ENCODE measurements at regions not wholly inside any gene's neighbourhood (a gene's known extent, or its start where the extent isn't known, plus 50 kb on each side); places are given as distances from the start of the nearest gene placed in this dataset.
"Not testable (repeated sequence)": the region's sequence is repeated elsewhere in the genome, so short reads cannot be mapped to it uniquely, and the experiment has no call there.

DNA sequence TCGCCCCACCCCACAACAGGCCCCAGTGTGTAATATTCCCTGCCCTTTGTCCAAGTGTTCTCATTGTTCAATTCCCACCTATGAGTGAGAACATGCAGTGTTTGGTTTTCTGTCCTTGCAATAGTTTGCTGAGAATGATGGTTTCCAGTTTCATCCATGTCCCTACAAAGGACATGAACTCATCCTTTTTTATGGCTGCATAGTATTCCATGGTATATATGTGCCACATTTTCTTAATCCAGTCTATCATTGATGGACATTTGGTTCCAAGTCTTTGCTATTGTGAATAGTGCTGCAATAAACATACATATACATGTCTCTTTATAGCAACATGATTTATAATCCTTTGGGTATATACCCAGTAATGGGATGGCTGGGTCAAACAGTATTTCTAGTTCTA, 132.7 kb downstream of the SNX10 start:
- DNase-seq (ENCODE audit: low read depth in 4 of 4, low spot score in 2 of 4) = not testable (repeated sequence)

DNA sequence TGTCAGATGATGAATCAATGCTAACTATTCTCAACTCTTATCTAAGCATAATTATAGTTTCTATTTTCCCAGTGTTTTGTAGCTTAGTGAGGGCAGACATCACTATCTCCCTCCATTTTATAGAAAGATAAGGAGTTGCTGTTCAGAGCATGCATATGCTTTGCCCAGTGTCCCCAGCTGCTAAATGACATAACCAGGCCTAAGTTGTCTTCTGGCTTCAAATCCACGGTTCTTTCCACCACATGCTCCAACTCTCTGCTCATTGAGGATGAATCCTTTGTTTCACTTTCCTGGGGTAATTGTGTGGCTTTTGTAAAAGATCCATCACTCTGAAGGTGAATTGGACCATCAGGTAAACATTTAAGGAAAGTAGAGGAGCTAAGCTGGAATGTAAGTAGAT, 134.0 kb downstream of the SNX10 start:
- no peak for DNase-seq (ENCODE audit: low read depth in 4 of 4, low spot score in 2 of 4)

DNA sequence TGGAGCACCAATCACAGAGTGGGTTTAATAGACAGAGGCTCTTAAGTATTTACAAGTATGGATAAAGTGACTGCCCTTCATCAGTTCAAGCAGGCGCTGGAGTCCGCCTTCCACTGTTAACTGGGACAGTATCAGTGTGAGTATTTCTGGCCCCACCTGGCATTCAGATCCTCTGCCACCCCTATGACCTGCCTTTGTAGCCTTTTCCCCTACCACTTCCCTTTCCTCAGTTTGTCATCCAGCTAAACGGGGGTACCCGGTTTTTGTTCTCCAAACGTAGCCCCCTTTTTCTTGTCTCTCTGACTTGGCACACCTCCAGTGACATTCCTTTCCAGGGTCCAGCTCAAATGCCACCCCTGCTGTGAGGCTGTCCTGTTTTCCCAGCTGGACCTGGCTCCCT, 134.4 kb downstream of the SNX10 start:
- DNase-seq (ENCODE audit: low read depth in 4 of 4, low spot score in 2 of 4) = no peak

DNA sequence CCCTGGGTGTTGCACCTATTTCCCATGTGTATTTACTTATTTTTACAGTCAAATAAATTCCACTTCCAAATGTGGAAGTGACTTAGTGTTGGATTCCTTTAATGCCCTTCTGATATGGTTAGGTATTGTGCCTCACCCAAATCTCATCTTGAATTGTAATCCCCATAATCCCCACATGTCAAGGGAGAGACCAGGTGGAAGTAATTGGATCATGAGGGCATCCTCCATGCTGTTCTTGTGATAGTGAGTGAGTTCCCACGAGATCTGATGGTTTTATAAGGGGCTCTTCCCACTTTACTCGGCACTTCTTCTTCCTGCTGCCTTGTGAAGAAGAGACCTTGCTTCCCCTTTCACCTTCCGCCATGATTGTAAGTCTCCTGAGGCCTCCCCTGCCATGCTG, 136.9 kb downstream of the SNX10 start:
- DNase-seq (ENCODE audit: low read depth in 4 of 4, low spot score in 2 of 4) = no peak

DNA sequence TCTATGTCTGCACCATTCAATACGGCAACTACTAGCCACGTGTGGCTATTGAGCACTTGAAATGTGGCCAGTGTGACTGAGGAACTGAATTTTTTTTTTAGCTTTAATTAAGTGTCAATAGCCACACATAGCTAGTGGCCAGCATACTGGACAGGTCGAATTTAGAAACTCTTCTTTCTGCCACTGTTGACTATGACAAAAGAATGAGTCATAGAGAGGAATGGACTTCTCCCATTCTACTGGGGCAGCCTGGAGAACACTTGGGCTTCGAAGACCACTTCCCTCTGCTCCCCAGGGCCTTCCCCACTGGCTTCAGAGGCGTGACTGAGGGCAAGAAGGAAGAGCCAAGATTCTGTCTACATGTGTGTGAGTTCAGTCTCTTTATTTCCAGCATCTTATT, 137.5 kb downstream of the SNX10 start:
- DNase-seq (ENCODE audit: low read depth in 4 of 4, low spot score in 2 of 4) = no peak

DNA sequence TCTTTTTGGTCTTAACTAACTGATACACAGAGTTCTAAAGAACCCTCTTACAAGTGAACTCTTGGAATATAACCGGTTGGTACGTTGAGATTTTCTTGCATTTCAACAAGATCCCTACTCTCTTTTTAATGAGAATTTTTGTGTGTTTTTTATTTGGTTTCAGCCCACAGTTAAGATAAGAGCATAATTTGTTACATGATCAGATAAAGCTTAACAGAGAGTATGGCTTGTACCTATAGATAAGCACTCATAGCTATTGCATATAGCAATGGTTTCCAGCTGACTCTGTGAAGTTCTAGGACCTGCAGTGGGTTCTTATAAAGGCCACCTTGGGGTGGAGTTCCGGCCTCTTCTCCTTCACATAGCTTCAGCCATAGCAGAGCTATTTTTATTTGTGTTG, 143.3 kb downstream of the SNX10 start:
- DNase-seq (ENCODE audit: low read depth in 4 of 4, low spot score in 2 of 4) = no peak

DNA sequence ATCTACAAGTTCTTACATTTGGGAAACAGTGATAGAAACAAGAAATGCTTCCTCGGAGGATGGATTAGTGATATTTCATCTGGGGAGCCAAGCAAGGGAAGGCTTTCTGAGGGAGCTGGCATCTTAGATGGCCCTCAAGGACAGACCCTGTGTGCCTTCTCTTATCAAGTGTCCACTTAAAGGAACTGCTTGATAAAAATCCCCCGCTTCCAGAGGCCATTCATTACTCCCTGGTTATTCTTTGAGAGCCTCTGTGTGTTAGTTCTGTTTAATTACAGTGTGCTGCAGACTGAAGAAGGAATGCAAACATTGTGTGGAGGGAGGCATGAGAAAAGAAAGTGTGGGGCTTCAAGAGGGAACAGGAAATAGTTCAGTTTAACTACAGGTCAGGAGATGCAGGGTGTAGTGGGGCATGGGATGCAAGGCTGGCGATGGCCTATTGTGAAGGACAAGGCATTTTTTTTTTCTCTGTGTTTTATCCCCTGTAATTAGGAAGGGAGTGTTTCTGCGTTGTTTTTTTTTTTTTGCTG, 145.4 kb downstream of the SNX10 start:
- no peak for DNase-seq (ENCODE audit: low read depth in 4 of 4, low spot score in 2 of 4)

DNA sequence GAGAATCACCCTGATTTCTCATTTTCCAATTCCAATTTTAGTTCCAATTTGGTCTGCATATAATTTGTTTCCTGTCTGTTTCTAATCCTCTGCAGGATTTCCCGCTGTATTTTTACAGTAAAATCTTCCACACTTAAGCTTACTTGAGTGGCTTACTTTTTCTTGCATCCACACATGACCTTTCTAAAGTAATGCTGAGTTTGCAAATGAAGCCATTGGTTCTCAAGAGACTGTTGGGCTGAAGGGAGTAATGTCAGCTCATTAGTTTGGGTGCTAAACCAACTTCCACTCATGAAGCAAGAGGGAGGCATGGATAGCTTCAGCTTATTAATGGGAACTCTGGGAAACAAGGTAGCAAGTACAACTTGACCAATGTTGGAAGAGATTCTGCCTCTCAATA, 146.4 kb downstream of the SNX10 start:
- no peak for DNase-seq (ENCODE audit: low read depth in 4 of 4, low spot score in 2 of 4)

DNA sequence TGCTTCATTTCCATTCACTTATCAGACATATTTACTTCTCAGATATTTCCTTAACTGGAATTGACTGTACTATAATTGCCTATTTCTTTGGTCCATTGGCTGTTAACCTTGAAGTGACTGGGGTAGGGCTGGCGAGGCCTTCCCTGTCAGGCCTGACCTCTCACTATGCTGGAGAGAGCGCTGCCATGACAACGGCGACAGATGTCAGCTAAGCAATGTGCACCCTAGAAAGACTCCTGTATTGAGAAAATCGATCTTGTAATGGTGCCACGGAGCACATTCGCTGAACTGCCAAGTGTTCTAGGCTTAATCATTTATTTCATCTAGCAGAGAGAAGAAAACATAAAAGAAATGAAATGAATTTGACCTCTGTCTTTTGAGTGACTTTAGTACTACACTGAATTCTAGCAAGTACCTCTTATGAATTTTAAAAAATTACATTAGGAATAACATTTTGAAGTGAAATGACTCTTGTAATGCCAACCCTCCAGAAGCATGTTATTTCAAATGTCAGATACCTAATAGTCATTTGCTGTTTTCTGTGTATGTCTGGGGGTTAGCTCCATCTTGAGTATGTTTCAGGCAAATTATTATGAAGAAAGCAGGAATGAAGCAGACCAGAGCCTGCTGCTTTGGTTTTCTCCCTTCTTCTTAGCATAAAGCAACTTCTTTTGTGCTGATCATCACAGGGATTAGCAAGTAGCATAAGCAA, 148.0 kb downstream of the SNX10 start:
- no peak for DNase-seq (ENCODE audit: low read depth in 4 of 4, low spot score in 2 of 4)

DNA sequence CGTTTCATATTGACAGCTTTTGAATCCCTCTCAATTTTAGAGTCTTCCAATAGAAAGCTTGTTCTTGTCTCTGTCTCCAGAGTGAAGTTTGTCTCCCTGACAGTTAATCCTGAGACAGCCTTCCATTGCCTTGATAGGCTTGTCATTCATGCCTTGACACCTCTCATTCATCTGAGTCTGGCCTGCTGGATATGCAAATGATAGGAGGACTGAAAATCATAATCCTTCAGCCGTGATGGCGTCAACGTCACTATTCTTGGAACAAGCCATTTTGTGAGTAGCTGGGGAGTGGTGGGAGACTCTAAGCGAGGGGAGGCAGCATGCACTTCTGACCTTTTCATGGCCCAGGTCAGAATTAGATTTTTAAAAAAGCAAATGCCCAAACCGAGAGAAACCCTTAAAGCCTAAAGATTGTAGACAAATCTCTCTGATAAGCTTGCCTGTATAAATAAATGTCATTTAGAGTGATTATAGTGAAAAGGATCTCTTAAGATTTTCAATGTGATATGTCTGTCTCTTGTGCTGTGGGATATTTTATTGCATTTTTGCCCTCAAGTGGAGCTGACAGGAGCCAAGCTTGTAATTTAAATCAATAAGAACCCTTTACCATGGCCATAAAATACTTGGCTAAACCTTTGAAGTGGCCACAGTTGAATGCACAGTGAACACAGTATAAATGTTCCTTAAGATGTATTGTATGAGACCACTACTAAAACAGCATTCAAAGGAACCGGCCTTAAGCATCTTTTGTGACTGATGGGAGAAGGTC, 148.8 kb downstream of the SNX10 start:
- DNase-seq (ENCODE audit: low read depth in 4 of 4, low spot score in 2 of 4) = no peak

DNA sequence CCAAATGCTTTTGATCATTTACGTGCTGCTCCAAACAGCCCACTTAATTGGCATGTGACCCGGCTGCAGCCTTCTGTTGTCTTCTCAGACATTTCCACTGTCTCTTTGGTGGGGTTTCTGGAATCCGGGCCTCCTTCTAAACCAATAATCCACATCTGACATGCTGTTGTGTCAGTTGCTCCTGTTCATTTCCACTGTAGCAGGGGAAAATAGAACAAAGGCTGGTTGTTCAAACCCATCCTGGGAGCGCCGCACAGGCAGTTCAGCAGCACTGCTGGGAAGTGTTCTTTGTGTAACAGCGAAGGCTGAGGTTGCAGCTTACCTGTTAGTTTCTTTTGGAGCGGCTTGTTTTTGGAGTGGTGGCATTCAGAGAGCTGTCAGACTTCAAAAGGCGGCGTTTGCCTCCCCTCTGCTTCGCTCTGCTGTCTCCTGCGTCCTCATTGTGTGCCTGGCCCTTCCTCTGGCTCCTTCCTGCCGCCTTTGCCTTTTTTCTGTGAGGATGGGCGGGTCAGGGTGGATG, 149.4 kb downstream of the SNX10 start:
- DNase-seq (ENCODE audit: low read depth in 4 of 4, low spot score in 2 of 4) = no peak

DNA sequence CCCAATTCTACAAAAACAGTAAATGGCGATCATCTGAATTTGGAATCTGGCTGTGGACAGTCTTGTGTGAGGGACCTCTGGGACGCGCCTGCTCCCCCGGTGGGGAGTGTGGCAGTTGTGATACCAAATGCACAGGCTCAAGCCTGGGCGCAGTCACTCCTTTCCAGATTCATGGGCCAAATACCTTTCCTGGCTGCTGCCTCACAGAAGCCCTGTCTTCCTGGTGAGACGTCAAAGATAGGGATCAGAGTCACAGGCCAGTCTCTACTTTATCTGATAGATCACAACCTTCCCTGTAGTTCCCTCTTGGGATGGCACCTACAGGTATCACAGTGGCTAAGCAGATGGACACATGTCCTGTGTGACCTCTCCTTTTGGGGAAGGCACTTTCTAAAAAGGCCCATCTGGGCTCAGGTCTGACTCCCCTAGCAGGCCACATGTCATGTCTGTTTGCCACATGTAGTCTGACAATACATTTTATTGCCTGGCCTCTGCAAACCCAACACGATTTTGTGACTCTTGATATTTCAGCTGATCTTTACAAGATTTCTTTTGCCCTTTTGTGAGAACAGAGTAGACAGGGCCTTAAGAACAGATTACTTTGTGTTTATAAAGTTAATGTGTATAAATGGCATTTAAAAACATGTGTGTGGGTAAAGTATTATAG, 150.1 kb downstream of the SNX10 start:
- no peak for DNase-seq (ENCODE audit: low read depth in 4 of 4, low spot score in 2 of 4)

DNA sequence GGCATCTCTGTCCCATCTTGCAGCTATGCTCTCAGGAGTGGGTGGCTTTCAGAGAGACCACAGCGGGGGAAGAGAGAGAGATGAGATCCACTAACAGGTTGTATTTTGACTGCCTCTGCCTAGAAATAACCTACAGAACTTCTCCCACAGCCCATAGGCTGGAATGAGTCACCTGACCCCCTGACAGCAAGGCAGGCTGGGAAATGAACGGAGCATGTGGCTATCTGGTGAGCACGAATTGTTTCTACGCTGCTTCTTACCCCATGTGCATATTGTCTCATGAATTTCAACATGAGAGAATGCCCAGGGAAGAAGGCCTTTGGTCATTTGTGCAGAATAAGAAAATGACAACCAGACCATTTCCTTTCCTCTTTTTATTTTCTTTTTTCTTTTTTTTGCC, 151.3 kb downstream of the SNX10 start:
- no peak for DNase-seq (ENCODE audit: low read depth in 4 of 4, low spot score in 2 of 4)

DNA sequence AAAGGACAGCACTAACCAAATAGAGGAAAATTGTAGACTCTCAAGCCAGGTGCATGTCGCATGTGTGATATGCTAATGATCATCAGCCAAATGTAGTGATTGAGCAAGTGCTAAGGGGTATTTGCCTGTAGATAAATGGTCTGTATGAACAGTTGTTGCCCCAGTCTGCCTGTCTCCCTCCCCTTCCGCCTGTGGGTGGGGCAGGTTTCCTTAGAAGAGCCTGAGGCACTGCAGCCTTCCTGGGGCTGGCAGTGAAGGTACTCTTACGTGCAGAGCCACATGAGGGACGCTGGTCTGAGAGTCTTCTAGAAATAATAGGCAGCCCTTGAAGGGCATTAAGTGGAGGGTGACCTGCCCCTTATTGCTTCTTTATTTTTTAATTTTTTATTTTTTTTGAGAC, 152.1 kb downstream of the SNX10 start:
- no peak for DNase-seq (ENCODE audit: low read depth in 4 of 4, low spot score in 2 of 4)

DNA sequence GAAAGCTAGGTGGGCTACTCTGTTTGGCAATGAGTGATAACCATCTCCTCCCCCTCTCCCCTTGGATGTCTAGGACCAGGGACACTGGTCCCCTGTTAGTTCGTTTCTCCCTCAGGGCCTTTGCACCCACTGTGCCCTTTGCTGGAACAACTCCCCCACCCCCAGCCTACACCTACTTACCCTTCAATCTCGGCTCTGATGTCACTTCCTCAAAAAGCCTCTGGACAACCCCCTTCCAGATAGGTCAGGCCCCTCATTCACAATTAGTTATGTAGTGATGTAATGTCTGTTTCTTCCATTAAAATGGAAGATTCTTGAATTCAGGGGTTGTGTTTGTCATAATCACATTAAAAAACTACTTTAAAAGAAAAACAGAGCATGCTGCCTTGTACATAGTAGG, 152.9 kb downstream of the SNX10 start:
- no peak for DNase-seq (ENCODE audit: low read depth in 4 of 4, low spot score in 2 of 4)

DNA sequence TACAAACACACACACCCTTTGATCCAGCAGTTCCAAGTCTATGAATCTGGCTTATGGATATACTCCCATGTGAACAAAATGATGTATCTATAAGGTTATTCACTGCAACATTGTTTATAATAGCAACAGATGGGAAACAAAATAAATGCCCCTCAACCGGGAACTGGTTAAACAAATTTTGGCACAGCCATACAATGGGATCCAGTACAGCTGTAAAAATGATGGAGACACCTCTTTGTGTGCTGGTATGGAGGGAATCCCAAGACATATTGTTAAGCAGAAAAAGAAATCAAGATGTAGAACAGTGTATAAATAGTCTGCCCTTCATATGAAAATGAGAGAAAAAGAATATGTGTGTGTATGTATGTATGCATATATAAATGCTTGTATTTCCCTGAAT, 155.5 kb downstream of the SNX10 start:
- no peak for DNase-seq (ENCODE audit: low read depth in 4 of 4, low spot score in 2 of 4)

DNA sequence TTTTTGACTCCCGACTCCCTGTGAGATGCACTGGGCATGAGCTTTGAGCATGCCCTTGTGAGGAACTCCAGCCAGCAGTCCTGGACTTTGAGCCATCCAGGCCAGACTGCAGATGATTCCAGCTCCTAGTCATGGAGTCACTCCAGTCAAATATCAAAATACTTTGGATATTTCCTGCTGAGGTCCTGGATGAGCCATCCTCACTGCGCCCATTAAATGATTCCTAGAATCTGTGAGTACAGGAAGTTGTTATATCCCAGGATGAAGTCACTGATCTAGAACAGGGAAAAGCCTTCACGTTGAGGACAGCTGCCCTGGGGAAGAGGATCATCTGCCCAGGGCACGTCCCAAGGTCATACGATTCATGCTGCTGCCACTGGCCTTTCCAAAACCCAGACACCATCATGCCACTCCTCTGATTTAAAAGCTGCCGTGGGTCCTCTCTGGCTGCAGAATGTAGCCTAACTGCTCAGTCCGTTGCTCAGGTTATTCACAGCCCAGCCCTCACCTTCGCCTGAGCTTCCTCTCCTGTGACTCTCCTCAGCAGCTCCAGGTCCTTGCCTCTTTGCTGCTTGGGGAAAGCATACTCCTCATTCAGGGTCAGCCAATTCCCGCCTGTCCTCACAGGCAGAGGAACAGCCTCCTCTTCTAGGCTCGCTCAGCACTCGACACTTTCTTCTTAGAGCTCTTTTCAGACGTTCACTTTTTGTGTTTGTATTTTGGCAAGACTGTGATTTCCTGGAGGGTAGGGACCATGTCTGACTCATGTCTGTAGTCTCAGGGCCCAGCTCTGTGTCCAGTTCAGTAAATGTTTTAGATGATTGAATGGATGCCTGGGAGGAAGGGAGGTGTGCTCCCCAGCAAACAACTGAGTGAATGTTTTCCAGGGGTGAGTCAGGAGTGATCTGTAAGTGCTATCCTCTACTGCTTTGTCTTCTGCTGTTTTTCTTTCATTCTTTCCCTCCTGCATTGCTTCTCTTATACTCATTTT, 157.8 kb downstream of the SNX10 start:
- DNase-seq (ENCODE audit: low read depth in 4 of 4, low spot score in 2 of 4) = no peak

DNA sequence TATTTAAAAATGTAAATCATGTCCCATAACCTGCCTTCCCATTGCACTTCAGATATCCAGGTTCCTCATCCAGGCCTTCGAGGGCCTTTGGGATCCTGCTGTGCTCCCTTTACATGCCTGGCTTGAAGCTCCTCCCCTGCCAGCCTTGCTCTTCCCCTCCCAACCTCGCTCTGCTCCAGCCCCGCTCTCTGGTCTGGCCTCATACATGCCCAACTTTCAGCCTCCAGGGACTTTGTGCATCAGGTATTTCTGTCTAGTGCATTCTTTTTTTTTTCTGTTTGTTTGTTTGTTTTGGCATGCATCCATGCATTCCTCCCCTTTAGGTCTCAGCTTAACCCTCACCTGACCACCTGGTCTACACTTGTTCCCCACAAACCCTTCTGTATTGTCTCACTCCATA, 160.3 kb downstream of the SNX10 start:
- DNase-seq (ENCODE audit: low read depth in 4 of 4, low spot score in 2 of 4) = no peak

DNA sequence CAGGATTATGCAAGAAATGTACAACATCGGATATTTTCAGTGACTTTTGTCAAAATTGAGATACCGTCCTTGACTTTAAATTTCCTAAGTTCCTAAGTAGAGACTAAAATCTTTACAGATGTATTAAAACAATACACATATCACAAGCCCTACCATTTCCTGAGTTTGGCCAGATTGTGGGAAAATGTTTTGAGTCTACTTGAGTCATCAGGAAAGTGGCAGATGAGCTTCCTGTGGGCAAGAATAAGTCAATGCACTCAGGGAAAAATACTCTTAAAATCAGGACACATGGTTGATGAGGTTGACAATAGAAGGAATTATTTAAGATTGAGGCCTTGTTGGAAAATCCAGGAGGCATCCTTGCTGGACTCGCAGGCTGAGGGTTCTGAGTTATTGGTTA, 162.5 kb downstream of the SNX10 start:
- no peak for DNase-seq (ENCODE audit: low read depth in 4 of 4, low spot score in 2 of 4)

DNA sequence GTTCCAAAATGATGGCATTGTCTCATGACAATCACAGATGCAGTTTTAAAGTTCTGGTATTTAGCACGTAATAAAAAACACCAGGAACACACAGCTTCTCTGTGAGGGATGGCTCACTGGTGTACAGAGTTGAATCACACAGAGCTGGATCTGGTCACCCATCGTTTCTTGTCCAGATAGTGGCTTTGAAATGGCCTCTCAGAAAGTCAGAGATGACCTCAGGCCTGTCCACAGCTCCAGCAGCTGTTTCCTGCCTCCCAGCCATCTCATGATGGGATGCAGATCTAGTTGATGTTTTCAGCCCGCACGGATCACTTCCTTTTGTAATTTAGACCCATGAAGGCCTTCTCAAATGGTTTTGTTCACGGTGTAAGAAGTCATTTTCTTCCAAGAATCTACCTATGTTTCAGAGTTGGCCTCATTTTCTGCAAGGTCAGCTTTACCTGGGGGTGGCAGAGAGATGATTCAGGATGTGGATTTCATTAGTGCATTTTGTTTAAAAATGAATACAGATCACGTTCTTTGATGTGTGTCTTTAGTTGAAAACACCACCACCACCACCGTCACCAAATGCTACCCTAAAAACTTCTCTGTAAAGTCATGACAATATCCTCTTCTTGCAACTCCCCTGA, 166.2 kb downstream of the SNX10 start:
- no peak for DNase-seq (ENCODE audit: low read depth in 4 of 4, low spot score in 2 of 4)
